HG02623 (cell line): ENCODE measurements at regions not wholly inside any gene's neighbourhood (a gene's known extent, or its start where the extent isn't known, plus 50 kb on each side); places are given as distances from the start of the nearest gene placed in this dataset.

Source experiments
- ATAC-seq: cut with Tn5 transposase; IDR thresholded peaks from one replicate; pipeline ENCODE4 v1.9.1; 2021; ENCODE audit warnings: moderate library complexity; ENCODE audit not compliant: unreplicated experiment

DNA sequence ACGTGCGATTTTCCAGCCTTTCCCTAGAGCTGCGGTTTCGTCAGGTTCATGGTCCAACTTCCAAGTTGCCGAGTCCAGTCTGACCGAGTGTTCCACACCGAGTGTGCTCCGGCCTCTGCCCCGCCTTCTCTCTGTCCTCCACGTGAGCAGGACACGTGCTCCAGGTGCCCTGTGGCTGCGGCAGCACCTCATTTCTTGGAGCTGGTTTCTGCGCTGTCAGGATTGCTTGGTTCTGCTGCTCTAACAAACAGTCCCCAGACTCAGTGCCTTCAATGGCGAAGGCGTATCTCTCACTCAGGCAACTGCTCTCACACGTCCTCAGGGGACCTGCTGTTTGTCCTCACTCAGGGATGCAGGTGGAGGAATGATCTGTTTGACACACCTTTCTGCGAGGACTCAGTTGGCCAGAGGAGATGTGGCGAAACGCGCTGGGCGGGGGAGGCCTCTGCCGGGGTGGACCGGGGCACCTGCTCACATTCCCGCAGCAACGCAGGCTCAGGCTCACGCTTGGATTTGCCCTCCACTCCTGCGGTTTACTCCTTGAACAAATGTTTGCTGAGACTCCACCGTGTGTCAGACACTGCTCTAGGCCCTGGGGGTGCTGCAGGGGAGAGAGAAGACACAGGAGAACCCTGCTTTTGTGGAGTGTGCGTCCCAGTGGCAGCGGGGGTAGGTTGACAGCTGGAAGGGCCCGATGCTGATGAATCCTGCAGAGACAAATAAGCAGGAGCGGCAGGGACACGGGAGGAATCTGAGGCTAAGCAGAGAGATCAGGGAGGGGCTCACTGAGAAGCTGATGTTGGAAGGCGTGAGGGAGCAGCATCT is 63.4 kb upstream of the FBRSL1 start:
- ATAC-seq, result no peak

DNA sequence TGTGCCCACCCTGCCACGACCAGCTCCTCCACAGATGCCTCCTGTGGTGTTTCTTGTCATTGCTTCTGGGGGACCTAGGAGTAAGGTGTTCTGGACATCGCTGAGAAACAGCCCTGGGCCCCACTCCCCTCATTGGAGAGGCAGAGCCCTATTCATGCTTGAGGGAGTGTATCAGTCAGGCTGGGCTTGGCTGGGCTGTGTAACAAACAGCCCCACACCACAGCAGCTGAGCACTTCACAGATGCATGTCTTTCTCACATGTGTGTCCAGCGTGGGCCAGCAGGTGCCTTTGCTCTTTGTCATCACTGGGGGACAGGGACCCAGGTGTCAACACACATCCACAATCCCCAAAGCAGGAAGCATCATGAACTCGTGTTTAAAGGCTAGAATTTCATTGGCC is 65.1 kb upstream of the FBRSL1 start:
- no peak for ATAC-seq

DNA sequence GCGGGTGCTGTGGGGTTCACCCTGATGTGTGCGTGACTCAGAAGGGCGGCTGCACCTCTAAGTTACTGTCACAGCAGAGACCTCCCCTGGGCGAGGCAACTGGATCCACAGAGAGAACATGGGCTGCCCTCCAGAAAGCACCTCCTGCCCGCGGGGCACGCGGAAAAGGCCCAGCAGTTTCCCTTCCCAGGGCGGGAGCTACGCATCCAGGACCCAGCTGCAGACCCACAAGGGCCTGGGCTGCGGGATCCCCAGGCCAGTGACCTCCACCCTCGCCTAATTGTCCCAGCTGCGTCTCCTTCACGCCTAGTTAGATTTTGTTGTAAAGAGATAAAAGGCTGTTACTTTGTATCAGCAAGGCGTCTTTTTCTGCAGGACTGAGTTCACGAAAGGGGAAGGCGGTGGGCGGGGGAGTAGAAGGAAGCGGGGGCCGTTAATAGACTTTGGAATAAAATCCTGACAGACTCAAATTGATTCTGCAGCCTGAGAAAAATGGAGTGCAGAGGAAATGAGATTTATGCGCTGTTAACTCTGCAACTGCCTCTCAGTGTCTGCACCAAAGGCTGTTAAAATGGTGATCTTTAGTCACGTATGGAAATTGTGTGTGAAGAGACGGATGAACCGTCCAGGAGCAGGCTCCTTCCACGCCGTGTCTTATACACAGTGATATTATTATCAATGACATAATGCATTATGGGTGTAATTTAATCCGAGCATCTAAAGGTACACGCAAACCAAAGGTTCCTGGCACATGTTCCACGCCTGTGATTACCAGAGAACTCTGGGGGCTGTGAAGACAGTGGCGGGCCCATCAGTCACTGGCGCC is 65.9 kb upstream of the FBRSL1 start:
- ATAC-seq, result no peak

DNA sequence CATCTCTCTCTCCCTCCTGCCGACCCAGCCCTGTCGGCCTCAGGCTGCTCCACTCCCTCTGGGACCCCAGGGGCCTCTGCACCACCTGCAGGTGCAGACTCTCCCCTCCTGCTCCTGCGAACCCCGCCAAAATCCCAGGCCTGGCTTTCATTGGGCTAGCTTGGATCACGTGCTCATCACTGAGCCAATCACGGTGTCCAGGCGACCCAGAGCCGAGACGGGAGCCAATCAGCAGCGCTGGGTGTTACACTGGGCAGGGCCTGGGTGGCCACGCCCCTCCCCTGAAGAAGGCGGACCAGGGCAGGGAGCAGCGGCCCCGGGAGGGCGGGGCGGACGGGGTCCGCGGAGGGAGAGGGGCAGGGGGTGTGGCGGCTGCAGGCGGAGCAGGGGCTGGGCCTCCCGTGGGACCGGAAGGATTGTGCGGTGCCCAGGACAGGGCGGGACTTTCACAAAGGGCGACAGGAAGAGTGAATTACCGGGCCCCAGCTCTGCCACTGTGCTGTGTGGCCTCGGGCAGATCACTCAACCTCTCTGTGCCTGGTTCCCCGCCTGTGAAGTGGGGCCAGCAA is 66.6 kb upstream of the FBRSL1 start:
- no peak for ATAC-seq

DNA sequence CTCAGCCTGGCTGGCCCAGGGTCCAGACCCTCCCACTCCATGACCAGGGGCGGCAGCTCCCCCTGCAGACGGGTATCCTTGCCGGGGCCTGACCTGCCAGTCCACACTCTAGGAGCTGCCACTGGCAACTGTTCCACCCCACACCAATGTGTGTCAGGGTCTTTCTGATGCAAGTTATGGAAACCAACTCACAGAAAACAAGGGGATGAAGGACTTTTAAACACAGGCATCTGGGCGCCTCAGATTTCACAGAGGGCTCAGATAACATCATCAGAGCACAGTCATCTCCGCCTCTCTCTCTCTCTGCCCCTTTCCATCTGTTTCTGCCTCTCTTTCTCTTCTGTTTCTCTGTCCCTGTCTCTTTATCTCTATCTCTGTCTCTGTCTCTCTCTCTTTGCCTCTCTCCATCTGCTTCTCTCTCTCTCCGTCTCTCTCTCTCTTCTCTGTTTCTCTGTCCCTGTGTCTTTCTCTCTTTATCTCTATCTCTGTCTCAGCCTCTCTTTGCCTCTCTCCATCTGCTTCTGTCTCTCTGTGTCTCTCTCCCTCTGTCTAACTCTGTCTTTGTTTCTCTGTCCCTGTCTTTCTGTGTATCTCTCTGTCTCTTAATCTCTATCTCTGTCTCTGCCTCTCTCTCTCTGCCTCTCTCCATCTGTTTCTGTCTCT is 67.4 kb upstream of the FBRSL1 start:
- no peak for ATAC-seq

DNA sequence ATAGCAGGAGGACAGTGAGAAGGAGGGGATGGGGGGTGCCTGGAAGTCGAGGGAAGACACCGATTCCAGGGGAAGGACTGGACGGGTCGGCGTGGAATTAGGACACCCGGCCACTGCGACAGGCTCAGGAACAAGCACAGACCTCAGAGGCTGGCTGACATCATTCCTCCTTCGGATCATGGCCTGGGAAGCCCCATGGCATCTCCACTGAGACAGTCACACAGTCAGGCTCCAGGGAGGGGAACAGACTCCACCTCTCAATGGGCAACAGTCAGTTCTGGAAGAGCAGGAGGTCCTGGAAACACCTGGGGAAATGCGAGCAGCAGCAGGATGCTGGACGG is 67.9 kb upstream of the FBRSL1 start:
- no peak for ATAC-seq

DNA sequence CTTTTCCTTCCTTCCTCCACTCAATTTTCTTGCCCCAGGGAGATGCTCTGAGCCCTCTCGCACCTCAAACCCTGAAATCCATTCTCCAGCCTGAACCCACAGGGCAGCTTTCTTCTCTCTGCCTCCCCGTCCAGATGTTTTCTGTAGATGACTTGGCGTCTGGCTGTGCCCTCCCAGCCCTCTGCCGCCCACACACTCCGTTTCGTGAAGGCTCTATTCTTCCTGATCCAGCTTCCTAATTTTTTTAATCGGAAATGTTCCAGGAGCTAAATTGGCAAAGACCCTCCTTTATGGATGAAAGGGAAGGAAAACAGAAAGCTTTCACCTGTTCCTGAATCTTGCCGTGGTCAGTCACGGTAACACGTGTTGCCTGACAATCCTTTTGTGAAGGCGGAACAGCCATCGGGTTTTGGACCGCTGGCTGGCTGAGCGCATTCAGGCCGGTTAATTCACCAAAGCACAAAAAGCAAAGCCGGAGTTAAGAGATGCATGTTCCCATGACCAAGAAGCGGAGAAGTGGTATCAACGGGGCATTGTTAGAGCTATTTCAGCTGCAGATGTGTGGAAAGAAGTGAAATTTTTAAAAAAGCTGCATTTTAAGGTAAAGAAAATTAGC is 70.2 kb upstream of the FBRSL1 start:
- ATAC-seq, result no peak

DNA sequence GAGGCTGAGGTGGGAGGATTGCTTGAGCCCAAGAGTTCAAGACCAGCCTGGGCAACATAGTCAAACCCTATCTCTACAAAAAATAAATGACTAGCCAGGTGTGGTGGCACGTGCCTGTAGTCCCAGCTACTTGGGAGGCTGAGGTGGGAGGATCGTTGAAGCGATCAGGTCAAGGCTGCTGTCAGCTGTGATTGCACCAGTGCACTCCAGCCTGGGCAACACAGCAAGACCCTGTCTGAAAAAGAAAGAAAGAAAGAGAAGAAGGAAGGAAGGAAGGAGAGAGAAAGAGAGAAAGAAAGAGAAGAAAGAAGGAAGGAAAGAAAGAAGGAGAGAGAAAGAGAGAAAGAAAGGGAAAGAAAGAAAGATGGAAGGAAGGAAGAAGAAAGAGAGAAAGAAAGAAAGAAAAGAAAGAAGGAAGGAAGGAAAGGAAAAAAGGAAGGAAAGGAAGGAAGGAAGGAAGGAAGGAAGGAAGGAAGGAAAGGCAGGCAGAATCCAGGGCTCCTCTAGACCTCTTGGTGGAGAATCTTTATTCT is 71.5 kb upstream of the FBRSL1 start:
- ATAC-seq, result no peak

DNA sequence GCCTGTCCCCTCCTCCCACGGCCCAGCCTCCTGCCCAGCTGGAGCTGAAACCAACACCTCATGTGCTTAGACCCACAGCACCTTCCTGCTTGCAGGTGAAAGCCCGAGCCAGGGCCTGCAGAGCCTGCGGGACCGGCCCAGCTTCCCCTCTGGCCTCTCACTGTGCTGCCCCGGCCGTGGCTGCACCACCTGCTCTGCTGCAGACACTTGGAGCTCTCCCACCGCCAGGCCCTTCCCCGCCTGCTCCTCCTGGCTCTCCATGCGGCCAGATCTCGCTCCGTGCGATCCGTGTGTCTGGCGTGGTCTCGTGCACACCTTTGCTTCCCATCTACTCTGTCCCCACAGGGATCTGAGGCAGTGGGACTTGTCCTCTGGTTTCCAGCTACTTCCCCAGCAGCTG is 72.2 kb upstream of the FBRSL1 start:
- ATAC-seq, result no peak

DNA sequence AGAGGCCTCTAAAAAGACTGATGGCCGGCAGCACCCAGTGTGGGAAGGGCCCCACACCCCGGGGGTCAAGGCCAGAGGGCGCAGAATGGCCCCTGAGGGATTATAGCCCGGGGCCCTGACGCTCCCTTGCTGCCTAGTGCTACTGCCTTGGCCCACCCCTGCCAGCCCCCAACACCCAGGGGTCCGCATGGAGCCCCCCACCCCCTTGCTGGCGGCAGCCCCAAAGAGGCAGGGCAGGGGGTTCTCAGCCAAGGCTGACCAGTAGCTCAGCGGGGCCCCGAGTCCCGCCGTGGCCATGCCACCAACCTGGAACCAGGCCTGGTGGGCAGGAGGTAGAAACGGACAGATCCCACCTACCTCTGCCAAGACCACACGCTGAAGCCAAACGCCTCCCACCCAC is 73.1 kb upstream of the FBRSL1 start:
- no peak for ATAC-seq

DNA sequence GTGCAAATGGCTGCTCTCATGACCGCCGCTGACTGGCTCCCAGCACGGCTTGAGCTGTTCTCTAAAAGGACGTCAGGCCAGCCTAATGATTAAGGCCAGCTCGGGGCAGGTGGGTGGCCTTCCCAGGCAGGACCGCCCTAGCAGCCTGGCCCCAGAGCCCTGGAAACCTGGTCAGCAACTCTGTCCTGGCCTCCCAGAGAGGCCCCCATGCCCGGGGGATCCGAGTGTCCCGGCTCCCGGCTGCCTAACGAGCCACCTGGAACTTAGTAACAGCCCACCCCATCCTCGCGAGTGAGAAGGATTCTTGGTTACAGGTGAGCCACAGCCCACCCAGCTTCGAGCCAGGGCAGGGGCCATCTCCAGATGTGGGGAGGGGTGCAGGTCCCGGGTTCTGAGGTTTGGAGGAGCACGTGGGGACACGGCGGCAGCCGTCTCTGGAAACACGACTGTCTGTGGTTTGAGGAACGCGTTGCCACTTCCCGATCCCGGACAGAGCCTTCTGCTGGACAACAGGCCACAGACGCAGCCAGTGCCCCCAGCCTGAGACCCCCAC is 73.8 kb upstream of the FBRSL1 start:
- ATAC-seq, result no peak

DNA sequence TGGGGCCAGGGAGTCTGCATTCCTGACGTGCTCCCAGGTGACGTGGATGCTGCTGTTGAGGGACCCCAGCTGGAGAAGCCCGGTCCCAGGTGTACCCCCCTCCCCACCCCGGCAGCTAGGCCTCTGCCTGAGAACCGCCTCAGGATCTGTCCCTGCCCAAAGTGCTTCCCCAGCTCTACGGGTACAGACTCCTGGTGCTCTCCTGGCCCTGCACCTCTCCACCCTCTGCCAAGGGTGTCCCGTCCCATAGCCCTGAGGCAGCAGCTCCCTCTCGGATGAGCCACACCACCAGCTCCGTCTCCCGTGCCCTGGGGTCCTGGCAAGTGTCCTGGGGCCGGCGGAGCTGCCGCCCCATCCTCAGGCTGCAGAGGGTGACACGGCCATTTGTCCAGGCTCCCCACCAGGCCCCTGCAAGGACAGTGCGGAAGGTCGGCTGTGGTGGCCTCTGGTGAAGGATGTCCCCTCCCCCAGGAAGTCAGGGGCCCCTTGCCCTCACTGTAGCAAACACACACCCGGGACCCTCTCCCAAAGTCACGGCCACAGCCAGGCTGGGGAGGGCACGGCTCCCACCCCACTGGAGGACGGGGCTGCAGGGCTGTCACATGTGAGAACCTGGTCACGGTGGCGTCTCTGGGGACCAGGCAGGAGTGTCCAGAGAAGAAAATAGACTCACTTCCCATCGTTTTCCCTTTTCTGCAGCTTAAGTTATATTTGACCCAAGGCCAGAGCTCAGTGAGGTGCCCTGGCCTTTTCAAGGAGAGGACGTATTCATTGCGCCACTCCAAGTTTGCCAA is 74.4 kb upstream of the FBRSL1 start:
- ATAC-seq, result no peak

DNA sequence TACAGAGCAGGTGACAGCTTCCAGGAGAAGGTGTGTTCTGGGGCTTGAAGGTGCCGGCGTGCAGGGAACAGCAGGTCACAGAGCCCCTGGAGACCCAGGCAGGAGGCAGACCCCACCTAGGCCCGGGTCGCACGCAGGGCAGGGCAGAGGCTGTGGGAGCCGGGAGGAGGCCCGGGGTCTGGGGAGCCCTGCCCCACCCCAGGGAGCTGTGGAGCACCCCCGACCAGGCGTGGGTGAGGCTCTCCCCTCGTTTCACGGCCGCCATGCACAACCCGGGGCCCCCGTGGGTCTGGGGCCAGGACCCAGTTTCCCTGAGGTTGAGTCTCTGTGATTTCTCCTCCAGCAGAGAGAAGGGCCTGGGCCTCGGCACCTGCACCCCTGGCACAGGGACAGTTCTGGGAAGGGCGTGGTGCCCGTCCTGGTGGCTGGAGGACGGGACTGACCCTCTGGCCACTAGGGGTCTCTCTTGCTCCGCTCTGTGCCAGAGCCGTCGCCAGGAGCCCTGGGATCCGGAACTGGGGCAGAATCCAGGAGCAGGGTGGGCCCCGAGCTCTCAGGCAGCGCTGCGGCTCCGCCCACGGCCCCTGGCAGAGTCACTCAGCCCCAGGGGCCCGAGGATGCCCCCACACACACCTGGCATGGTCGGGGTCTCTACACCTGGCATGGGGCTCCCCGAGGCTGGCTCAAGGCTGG is 75.2 kb upstream of the FBRSL1 start:
- peak; percentile 89 for ATAC-seq

DNA sequence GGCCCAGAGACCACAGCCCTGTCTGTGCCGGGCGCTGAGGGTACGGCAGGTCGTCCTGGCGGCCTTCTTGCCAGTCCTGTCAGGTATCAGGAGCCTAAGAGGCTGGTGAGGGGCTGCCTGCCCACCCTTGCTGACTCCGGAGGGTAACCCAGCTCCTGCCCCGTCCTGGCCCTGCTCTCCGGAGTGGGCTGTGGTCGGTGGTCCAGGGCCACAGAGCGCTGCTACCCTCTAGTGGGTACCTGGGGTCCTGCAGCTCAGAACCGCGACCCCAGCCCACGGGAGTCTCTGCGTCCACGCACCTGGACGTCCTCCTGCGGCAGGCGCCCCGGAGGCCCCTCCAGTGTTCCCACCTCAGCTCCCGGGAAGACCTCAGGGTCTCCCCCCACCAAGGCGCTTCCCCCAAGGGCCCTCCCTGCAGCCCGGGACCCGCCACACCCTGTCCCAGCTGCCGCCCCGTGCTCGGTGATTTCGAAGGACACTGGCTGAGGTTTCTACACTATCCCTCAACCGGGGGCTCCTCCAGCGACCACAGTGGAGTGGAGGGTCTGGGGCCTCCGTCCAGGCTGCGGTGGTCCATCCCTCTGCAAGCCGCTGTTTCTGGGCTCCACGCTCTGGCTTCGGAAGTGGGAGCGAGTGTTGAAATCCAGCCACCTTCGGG is 75.9 kb upstream of the FBRSL1 start:
- no peak for ATAC-seq

DNA sequence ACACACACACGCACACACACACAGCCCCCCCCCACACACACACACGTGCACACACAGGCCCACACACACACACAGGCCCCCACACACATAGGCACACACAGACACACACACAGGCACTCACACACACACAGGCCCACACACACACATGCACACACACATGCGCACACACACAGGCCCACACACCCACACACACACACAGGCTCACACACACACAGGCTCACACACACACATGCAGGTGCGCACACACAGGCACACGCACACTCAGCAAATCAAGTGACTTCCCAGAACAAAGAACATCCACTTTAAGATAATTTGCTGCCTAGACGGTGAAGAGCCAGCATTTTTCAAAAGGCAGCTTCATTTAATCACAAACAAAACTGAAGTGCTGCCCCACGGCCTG is 78.5 kb upstream of the FBRSL1 start:
- no peak for ATAC-seq

DNA sequence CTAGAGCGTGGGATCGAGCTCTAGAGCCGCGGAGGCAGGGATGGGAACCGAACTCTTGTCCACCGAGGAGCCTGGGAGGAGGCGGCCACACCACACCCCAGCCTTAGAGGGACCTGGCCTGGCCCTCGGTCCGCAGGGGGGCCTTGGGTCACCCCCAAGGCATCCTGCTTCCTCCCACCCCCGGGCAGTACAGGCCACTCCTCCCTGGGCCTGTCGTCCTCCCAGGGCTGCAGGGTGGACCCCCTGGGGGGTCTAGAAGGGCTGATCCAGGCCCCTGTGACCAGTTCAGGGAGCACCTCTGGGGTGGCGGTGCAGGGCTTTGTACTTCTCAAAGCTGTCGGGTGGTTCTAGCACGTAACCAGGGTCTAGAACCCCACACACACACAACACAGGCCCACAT is 79.1 kb upstream of the FBRSL1 start:
- no peak for ATAC-seq

DNA sequence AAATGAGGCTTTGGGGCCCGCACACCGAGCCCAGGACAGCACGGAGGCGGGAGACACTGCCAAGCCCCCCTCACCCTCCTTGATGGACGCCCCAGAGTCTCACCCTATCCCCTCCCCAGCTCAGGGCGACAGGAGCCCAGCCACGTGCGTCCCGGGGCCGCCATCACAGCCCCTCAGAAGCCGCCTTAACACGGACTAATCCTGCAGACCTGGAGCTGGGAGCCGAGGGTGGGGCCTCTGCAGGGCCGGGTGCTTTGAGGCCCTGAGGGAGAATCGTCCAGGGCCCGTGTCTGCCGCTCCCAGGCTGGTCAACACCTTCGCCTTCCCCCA is 79.7 kb upstream of the FBRSL1 start:
- no peak for ATAC-seq

DNA sequence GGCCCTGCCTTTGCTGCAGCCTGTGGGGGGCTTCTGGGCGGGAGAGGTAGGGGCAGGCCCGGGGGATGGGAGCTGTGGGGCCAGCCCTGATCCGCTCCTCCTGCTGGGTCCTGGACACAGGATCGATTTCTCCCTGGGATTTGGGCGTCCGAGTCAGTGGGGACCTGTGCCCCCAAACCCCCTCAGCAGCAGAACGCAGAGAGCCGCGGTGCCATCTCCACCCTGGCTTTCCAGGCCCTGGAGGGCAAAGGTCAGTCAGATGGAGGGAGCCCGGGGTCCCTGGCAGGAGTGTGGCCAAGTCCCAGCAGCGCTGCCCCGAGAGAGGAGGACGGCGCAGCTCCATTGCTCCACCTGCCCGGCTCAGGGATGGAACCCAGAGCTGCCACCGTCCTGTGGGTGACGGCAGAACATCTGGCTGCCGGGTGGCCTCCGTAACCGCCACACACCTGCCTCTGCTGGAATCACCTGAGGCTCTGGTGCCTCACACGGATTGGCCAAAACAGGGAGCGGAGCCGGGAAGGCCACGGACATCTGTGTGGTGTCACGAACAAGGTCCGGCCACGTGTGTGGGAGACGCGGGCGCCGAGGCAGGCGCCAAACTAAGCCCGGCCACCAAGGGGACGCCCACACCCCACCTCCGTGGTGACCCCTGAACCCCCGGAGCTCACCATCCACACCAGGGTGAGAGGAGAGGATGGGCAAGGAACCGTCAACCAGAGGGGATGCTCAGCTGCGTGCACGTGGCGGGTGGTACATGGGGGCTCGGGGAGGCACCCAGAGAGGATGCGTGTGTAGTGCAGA is 80.3 kb upstream of the FBRSL1 start:
- ATAC-seq, result no peak
